CD14-positive monocyte (primary cell): ENCODE measurements at regions not wholly inside any gene's neighbourhood (a gene's known extent, or its start where the extent isn't known, plus 50 kb on each side); places are given as distances from the start of the nearest gene placed in this dataset.

ENCODE experiments used
- DNase-seq, 3 donors: peaks; one replicate each; pipeline ENCODE4 v3.0.0-alpha.2; 2011 to 2022
- H2AFZ ChIP-seq: 2 replicates; pipeline ENCODE4 v1.6.0; 2012; ENCODE audit warnings: mild to moderate bottlenecking, low read depth, low read length, inconsistent platforms; ENCODE audit not compliant: insufficient read depth, poor library complexity, severe bottlenecking
- H3K27ac ChIP-seq, 2 donors: 1 replicate in 1 of 2; 2 replicates in 1 of 2; pipeline ENCODE4 v1.5.1; 2012 to 2013; ENCODE audit warnings: low read length in 2 of 2, control low read depth in 1 of 2, inconsistent platforms in 1 of 2, low read depth in 1 of 2, mild to moderate bottlenecking in 1 of 2
- H3K27me3 ChIP-seq, 2 donors: one replicate each; pipeline versions ENCODE4 v1.6.0 to v1.6.1; 2011 to 2013; ENCODE audit warnings: low read length in 2 of 2; ENCODE audit not compliant: control insufficient read depth in 2 of 2, insufficient read depth in 2 of 2
- H3K36me3 ChIP-seq, 2 donors: replicated peaks in 1 of 2; 1 replicate in 1 of 2; 2 replicates in 1 of 2; pipeline versions ENCODE4 v1.5.1 to v1.6.1; 2012 to 2013; ENCODE audit warnings: low read length in 2 of 2, control low read depth in 1 of 2, inconsistent platforms in 1 of 2, mild to moderate bottlenecking in 1 of 2; ENCODE audit not compliant: insufficient read depth in 2 of 2, control insufficient read depth in 1 of 2
- H3K4me1 ChIP-seq, 2 donors: 1 replicate in 1 of 2; 2 replicates in 1 of 2; pipeline versions ENCODE4 v1.5.1 to v1.6.1; 2012 to 2013; ENCODE audit warnings: low read length in 2 of 2, control low read depth in 1 of 2, inconsistent platforms in 1 of 2, mild to moderate bottlenecking in 1 of 2, moderate library complexity in 1 of 2; ENCODE audit not compliant: insufficient read depth in 2 of 2, control insufficient read depth in 1 of 2
- H3K4me2 ChIP-seq: replicated peaks from 2 replicates; pipeline ENCODE3; 2012; ENCODE audit warnings: low read length, moderate library complexity, mild to moderate bottlenecking; ENCODE audit not compliant: poor library complexity, severe bottlenecking; ENCODE audit errors: extremely low read depth
- H3K4me3 ChIP-seq, 3 experiments: fragments of 200-600 bp in 1 of 3; sonication (generic) in 1 of 3; replicated peaks in 1 of 3; 1 replicate in 2 of 3; 2 replicates in 1 of 3; pipeline ENCODE4 v1.5.1; 2011 to 2013; ENCODE audit warnings: low read length in 3 of 3, mild to moderate bottlenecking in 3 of 3, control low read depth in 2 of 3, low read depth in 2 of 3, inconsistent platforms in 1 of 3, moderate library complexity in 1 of 3
- H3K79me2 ChIP-seq: 2 replicates; pipeline ENCODE4 v1.6.0; 2012; ENCODE audit warnings: mild to moderate bottlenecking, control low read depth, inconsistent platforms, low read length, moderate library complexity; ENCODE audit not compliant: insufficient read depth
- H3K9ac ChIP-seq: 2 replicates; pipeline ENCODE4 v1.6.0; 2017; ENCODE audit warnings: low read length, mild to moderate bottlenecking; ENCODE audit not compliant: insufficient read depth, poor library complexity, severe bottlenecking
- H3K9me3 ChIP-seq, 2 donors: replicated peaks in 1 of 2; 1 replicate in 1 of 2; 2 replicates in 1 of 2; pipeline versions ENCODE4 v1.5.1 to v1.6.1; 2012 to 2013; ENCODE audit warnings: low read length in 2 of 2, control low read depth in 1 of 2; ENCODE audit not compliant: control insufficient read depth in 1 of 2, insufficient read depth in 1 of 2
- H4K20me1 ChIP-seq: 2 replicates; pipeline ENCODE4 v1.6.0; 2012; ENCODE audit warnings: mild to moderate bottlenecking, low read length, control low read depth, moderate library complexity; ENCODE audit not compliant: insufficient read depth
- H3K27ac Mint-ChIP-seq, 7 donors: one replicate each; pipeline ENCODE4 v1.8.0; 2020; ENCODE audit warnings: mild to moderate bottlenecking in 7 of 7, mixed read lengths in 7 of 7, moderate library complexity in 6 of 7, inconsistent platforms in 2 of 7
- H3K27me3 Mint-ChIP-seq, 3 donors: one replicate each; pipeline ENCODE4 v1.8.0; 2021 to 2022; ENCODE audit warnings: low read depth in 3 of 3, mild to moderate bottlenecking in 3 of 3, mixed read lengths in 3 of 3, moderate library complexity in 3 of 3, inconsistent platforms in 1 of 3
- H3K36me3 Mint-ChIP-seq, 2 donors: one replicate each; pipeline ENCODE4 v1.8.0; 2020; ENCODE audit warnings: mixed read lengths in 2 of 2, inconsistent platforms in 1 of 2, mild to moderate bottlenecking in 1 of 2
- H3K4me1 Mint-ChIP-seq: one replicate; pipeline ENCODE4 v1.8.0; 2020; ENCODE audit warnings: mild to moderate bottlenecking, mixed read lengths
- H3K4me3 Mint-ChIP-seq, 2 donors: one replicate each; pipeline ENCODE4 v1.8.0; 2020; ENCODE audit warnings: mild to moderate bottlenecking in 2 of 2, mixed read lengths in 2 of 2, moderate library complexity in 1 of 2
- H3K9me3 Mint-ChIP-seq, 7 donors: one replicate each; pipeline ENCODE4 v1.8.0; 2020 to 2022; ENCODE audit warnings: mixed read lengths in 7 of 7, mild to moderate bottlenecking in 6 of 7, moderate library complexity in 6 of 7, inconsistent platforms in 2 of 7
- WGBS: methylation state at CpG from one replicate; pipeline ENCODE4 v1.1.5; 2013; ENCODE audit warnings: missing lambda C conversion rate; ENCODE audit not compliant: insufficient coverage; 5-methylcytosine and 5-hydroxymethylcytosine counted together
- intact Hi-C, 2 donors: fragments of 100-400 bp; cut with micrococcal nuclease; formaldehyde crosslinking; loops; one replicate each; pipeline versions ENCODE4 v1.15.0 to v1.15.1; 2023
- TF ChIP-seq, protein P1 (sequence below): fragments of 200-600 bp; IDR thresholded peaks from one replicate; pipeline ENCODE4 v1.8.0; 2022; ENCODE audit warnings: antibody characterized with exemption, mild to moderate bottlenecking

DNA sequence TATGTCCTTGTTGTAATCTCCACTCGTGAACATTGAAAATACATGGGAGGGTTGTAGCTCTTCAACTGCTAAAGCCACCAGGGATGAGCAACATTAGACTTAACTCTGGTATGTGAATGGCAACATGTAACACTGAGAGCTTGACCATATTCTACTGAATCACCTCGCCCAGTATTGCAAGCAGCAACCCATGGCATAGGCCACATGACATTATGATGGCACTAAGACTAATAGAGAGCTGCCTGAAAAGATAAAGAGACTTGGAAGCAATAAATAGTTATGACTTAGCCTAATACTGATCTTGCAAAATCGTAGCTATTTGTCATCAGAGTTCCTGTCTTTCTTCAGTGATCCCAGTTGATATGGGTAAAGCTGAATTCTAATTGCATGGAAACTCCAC, 108.4 kb upstream of the NREP start:
- no peaks in the 10 kb centered on the region for H3K36me3 ChIP-seq
- no peak overlapping the region for H2AFZ ChIP-seq
- Mint-ChIP-seq H3K4me3 (no peak overlapping the region), H3K27me3 (no peaks in the 10 kb centered on the region), H3K27ac (no peak overlapping the region), H3K9me3 (peaks cover 0 to 4% (median 2%) of the 10 kb centered on the region in 7 donors), H3K4me1 (no peaks in the 10 kb centered on the region), H3K36me3 (no peaks in the 10 kb centered on the region)
- no peak overlapping the region for H3K4me2 ChIP-seq
- no peaks in the 10 kb centered on the region for H3K79me2 ChIP-seq
- no peaks in the 10 kb centered on the region for H4K20me1 ChIP-seq
- H3K4me3 ChIP-seq = no peak overlapping the region
- no peaks in the 10 kb centered on the region for H3K4me1 ChIP-seq
- H3K9me3 ChIP-seq = no peaks in the 10 kb centered on the region
- H3K27me3 ChIP-seq = no peaks in the 10 kb centered on the region
- 100% methylated on average over 1 of the region's 3 CpGs for WGBS
- H3K9ac ChIP-seq = no peak overlapping the region
- no peak for DNase-seq
- TF ChIP-seq, protein P1, sequence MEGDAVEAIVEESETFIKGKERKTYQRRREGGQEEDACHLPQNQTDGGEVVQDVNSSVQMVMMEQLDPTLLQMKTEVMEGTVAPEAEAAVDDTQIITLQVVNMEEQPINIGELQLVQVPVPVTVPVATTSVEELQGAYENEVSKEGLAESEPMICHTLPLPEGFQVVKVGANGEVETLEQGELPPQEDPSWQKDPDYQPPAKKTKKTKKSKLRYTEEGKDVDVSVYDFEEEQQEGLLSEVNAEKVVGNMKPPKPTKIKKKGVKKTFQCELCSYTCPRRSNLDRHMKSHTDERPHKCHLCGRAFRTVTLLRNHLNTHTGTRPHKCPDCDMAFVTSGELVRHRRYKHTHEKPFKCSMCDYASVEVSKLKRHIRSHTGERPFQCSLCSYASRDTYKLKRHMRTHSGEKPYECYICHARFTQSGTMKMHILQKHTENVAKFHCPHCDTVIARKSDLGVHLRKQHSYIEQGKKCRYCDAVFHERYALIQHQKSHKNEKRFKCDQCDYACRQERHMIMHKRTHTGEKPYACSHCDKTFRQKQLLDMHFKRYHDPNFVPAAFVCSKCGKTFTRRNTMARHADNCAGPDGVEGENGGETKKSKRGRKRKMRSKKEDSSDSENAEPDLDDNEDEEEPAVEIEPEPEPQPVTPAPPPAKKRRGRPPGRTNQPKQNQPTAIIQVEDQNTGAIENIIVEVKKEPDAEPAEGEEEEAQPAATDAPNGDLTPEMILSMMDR = no peak
- intact Hi-C loops = no loop called here
- no peak overlapping the region for H3K27ac ChIP-seq

DNA sequence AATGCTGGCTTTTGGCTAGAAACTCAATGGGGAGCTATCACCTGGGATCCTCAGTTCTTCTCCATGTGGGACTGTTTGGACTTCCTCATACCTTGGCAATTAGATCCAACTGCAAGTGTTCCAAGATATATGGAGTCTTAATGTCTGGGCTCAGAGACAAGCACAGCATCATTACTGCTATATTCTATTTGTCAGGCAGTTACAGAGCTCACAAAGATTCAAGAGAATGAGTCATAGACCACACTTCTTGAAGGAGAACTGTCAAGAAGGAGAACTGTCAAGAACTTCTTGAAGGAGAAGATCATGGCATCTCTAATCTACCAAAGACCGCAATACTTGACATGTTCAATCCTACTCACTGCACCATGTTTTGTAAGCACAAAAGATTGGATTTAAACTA, 106.8 kb upstream of the NREP start:
- WGBS = no CpG with 5 or more reads among the region's 1 CpG
- Mint-ChIP-seq H3K4me1 (no peaks in the 10 kb centered on the region), H3K36me3 (no peaks in the 10 kb centered on the region), H3K9me3 (peaks cover 0 to 4% (median 0%) of the 10 kb centered on the region in 7 donors), H3K27me3 (peaks cover 0 to 1% (median 0%) of the 10 kb centered on the region in 3 donors), H3K4me3 (no peak overlapping the region), H3K27ac (no peak overlapping the region)
- TF ChIP-seq, protein P1 = no peak
- H3K4me1 ChIP-seq = no peaks in the 10 kb centered on the region
- H3K27me3 ChIP-seq = no peaks in the 10 kb centered on the region
- H3K9ac ChIP-seq = no peak overlapping the region
- intact Hi-C loops = no loop called here
- H3K4me3 ChIP-seq = no peak overlapping the region
- no peak overlapping the region for H3K4me2 ChIP-seq
- no peaks in the 10 kb centered on the region for H3K9me3 ChIP-seq
- no peak overlapping the region for H3K27ac ChIP-seq
- H2AFZ ChIP-seq = no peak overlapping the region
- H4K20me1 ChIP-seq = no peaks in the 10 kb centered on the region
- no peaks in the 10 kb centered on the region for H3K79me2 ChIP-seq
- DNase-seq = no peak
- no peaks in the 10 kb centered on the region for H3K36me3 ChIP-seq
